ENCODE measurements at regions not wholly inside any gene's neighbourhood (a gene's known extent, or its start where the extent isn't known, plus 50 kb on each side); places are given as distances from the start of the nearest gene placed in this dataset.

DNA sequence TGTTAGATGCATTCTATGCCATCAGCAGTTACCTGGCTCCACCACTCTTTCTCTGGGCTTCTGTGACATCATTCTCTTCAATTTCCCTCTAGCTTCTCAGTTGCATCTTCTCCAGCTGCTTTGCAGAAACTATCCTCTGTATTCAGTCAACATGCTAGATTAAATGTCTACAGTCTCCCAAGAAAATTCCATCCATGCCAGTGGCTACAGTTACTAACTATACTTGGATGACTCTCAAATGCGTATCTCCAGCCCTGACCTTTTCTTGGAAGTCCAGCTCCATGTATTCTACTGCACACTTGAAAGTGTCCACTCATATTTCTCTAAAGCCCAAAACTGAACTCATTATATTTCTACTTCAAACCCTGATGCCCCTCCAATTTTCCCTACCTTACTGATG is 232.3 kb upstream of the TENM3 start:
- TF ChIP-seq, protein P1, sequence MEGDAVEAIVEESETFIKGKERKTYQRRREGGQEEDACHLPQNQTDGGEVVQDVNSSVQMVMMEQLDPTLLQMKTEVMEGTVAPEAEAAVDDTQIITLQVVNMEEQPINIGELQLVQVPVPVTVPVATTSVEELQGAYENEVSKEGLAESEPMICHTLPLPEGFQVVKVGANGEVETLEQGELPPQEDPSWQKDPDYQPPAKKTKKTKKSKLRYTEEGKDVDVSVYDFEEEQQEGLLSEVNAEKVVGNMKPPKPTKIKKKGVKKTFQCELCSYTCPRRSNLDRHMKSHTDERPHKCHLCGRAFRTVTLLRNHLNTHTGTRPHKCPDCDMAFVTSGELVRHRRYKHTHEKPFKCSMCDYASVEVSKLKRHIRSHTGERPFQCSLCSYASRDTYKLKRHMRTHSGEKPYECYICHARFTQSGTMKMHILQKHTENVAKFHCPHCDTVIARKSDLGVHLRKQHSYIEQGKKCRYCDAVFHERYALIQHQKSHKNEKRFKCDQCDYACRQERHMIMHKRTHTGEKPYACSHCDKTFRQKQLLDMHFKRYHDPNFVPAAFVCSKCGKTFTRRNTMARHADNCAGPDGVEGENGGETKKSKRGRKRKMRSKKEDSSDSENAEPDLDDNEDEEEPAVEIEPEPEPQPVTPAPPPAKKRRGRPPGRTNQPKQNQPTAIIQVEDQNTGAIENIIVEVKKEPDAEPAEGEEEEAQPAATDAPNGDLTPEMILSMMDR (conservative IDR thresholded peaks at IDR 0.05): no peak
- no peak for TF ChIP-seq ZFX (IDR thresholded peaks at IDR 0.05)

Measured in C4-2B (cell line).